ENCODE measurements at regions not wholly inside any gene's neighbourhood (a gene's known extent, or its start where the extent isn't known, plus 50 kb on each side); places are given as distances from the start of the nearest gene placed in this dataset.

DNA sequence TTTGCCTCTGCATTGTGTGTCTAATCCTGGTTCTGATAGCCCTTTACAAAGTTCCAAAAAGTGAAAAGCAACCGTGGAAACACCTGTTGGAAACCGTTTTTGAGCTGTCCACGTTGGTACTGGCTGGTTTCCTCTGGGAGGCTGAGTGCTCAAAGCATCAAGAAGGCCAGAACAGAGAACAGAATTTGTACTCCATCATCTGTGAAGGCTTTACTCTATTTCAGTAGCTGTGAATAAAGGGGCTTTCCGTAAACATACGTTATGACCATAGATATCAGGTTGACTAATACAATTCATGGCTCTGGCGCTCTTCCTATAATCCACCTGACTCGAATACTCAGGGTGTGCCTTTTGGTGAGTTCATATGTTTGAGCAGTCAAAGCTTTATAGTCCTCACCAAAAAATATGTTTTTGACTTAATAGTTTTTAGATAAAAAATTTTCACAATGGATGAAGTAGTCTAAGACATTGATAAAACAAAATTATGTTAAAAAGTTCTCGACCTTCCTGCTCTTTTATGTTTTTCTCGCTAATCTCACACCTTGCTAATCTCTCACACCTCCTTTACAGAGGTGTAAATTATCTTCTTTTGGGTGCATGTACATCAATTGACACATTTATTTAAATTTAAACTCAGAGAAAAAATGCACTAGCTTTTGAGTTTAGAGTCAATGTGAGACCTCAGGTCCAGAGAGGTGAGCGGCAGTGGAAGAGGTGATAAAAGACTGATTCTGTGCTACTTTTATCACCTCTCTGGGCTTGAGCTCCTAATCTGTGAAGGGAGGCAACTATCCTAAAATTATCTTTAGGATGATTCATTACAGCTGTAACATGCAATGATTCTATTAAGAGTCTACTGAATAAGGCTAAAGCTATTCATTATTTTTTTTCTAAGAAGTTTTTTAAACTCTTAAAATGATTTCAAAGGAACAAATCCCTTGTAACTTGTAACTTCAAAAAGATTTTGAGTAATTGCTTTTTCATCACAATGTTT lies 65.3 kb downstream of the CXCR4 start:
- Histone ChIP-seq H3K4me1 (peaks cover 0 to 20% (median 8%) of the 10 kb centered on the region in 10 experiments; a peak in 13 of 20 replicates), H4K20me1 (no peaks in the 10 kb centered on the region), H3K9me3 (replicated peaks in 1 of 11) (peaks cover 0 to 5% (median 0%) of the 10 kb centered on the region in 11 experiments; a peak in 3 of 22 replicates), H3K36me3 (no peaks in the 10 kb centered on the region), H3K4me3 (no peak overlapping the region), H3K4me2 (peak overlapping the region in 8 of 11 experiments; percentile 8 to 67 (median 37); a peak in 13 of 22 replicates), H3K27me3 (no peaks in the 10 kb centered on the region), H3K27ac (no peak overlapping the region), H3K9ac (no peak overlapping the region)
- TF ChIP-seq Cebpa-rat (IDR thresholded peaks at IDR 0.05): no peak

DNA sequence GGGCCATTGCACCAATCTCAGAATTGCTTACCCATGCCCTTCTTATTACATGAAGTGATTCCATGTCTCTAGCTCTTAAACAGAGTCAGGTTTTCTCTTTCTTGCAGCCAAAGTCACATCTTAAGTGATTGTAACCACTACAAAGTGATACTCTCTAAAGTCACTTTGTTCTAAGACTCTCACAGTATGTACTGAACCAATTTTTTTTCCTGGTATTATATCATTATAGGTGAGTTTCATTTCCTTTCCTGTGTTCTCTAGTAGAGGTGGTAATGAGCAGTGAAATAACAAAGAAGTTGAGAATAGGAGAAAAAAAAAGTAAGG lies 66.3 kb upstream of the DARS1 start:
- H3K4me2 ChIP-seq: peak overlapping the region in 5 of 11 experiments; percentile 29 to 67 (median 53); a peak in 9 of 22 replicates

DNA sequence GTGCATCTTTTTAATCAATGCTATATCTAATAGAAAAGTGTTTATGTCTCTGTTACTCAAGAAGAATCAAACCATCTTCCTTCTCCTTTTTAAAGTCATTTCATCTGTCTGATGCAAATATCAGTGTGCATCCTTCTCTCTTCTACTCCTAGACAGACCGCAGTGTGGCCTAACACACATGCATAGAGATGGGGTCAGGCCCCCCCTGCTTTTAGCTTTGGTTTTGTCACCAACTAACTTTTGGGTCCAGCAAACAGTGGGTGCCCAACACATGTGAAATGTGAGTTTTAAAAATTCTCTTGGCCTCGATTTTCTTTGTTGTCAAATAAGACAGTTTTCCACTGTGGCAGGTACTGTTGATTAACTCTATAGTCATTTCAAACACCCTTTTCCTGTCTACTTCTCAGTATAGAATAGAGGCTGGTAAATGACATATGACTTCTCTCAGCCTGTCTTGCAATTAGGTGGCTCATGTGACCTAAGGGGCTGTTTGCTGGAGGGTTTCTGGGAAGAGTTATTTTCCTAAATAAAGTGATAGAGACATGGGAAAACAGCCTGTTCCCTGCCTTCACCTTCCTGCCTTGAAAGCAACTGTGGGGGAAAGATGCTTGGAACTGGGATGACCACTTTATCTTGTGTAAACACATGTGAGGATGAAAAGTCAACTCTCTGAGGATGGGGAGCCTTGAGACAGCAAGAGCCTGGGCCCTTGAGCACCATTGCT lies 65.7 kb upstream of the DARS1 start:
- H3K4me2 ChIP-seq: peak overlapping the region in 1 of 11 experiments; percentile 67; a peak in 2 of 22 replicates
- peaks cover 0 to 30% (median 17%) of the 10 kb centered on the region in 10 experiments; a peak in 13 of 20 replicates for H3K4me1 ChIP-seq
- peaks cover 0 to 5% (median 0%) of the 10 kb centered on the region in 11 experiments; a peak in 3 of 22 replicates for H3K9me3 ChIP-seq (replicated peaks in 1 of 11)
- no peak for TF ChIP-seq Cebpa-rat (IDR thresholded peaks at IDR 0.05)
- H3K36me3 ChIP-seq: no peaks in the 10 kb centered on the region
- no peaks in the 10 kb centered on the region for H4K20me1 ChIP-seq
- no peaks in the 10 kb centered on the region for H3K27me3 ChIP-seq
- no peak overlapping the region for H3K4me3 ChIP-seq
- H3K9ac ChIP-seq: no peak overlapping the region
- no peak overlapping the region for H3K27ac ChIP-seq

More for the DNA sequence above, 66.3 kb upstream of the DARS1 start:
- Histone ChIP-seq H3K27ac (no peak overlapping the region), H3K9ac (no peak overlapping the region), H4K20me1 (no peaks in the 10 kb centered on the region), H3K4me1 (peaks cover 0 to 25% (median 13%) of the 10 kb centered on the region in 10 experiments; a peak in 13 of 20 replicates), H3K9me3 (replicated peaks in 1 of 11) (peaks cover 0 to 5% (median 0%) of the 10 kb centered on the region in 11 experiments; a peak in 3 of 22 replicates), H3K27me3 (no peaks in the 10 kb centered on the region), H3K4me3 (no peak overlapping the region), H3K36me3 (no peaks in the 10 kb centered on the region)
- no peak for TF ChIP-seq Cebpa-rat (IDR thresholded peaks at IDR 0.05)

GRCh38 chr2:136049991-136050920 lies 64.8 kb upstream of the DARS1 start:
- Histone ChIP-seq H4K20me1 (no peaks in the 10 kb centered on the region), H3K27ac (no peak overlapping the region), H3K4me1 (peaks cover 0 to 32% (median 15%) of the 10 kb centered on the region in 10 experiments; a peak in 13 of 20 replicates), H3K9ac (no peak overlapping the region), H3K4me3 (no peak overlapping the region), H3K27me3 (no peaks in the 10 kb centered on the region), H3K9me3 (replicated peaks in 1 of 11) (peaks cover 0 to 5% (median 0%) of the 10 kb centered on the region in 11 experiments; a peak in 2 of 22 replicates), H3K36me3 (no peaks in the 10 kb centered on the region), H3K4me2 (no peak overlapping the region)
- TF ChIP-seq Cebpa-rat (IDR thresholded peaks at IDR 0.05): no peak

GRCh38 chr2:136049011-136049742 lies 63.8 kb upstream of the DARS1 start:
- H3K9me3 ChIP-seq (replicated peaks in 1 of 11): 0 out of 22 replicates have a peak, but pooled peaks cover 0 to 5% (median 0%) of the 10 kb centered on the region in 11 experiments
- H3K27me3 ChIP-seq: no peaks in the 10 kb centered on the region
- H3K36me3 ChIP-seq: no peaks in the 10 kb centered on the region
- no peak overlapping the region for H3K9ac ChIP-seq
- H3K4me1 ChIP-seq: peaks cover 0 to 32% (median 15%) of the 10 kb centered on the region in 10 experiments; a peak in 13 of 20 replicates
- H3K27ac ChIP-seq: no peak overlapping the region
- H3K4me2 ChIP-seq: no peak overlapping the region
- no peak for TF ChIP-seq Cebpa-rat (IDR thresholded peaks at IDR 0.05)
- H3K4me3 ChIP-seq: no peak overlapping the region
- H4K20me1 ChIP-seq: no peaks in the 10 kb centered on the region

DNA sequence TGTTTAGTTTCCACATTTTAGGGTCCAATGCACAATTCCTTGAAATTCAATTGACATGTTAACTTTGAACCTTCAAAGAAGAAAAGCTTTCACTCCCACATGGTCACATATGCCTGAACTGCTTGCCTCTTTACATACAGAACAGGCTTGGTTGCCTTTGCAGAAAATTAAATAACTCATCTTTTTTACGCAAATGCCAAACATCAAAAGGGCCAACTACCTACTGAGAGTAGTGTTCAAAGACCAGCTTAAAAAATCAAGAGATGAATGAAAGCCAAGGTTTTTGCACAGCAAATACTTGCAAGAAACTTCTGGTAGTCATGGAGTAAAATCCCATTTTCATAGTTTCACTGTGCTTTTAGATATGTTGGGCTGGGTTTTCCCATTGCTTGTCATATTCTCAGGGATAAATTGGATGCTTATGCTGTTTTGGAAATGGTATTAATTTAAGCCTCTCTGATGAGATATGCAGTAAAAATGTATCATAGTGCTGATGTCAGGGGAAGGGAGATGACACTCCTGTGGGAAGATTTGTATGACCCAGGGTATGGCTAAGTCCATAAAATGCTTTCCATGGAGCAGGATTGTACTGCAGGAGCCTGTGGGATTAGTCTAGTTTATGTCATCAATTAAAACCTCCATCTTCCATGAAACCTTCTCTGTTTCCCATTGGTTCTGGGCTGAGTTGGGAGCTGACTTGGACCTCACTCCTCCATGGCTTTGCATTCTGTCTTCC lies 60.6 kb upstream of the DARS1 start:
- TF ChIP-seq Cebpa-rat (IDR thresholded peaks at IDR 0.05): no peak
- Histone ChIP-seq H3K4me3 (no peak overlapping the region), H3K36me3 (no peaks in the 10 kb centered on the region), H4K20me1 (no peaks in the 10 kb centered on the region), H3K27ac (no peak overlapping the region; a peak in 1 of 22 replicates), H3K4me2 (peak overlapping the region in 8 of 11 experiments; percentile 13 to 65 (median 42); a peak in 15 of 22 replicates), H3K4me1 (peaks cover 0 to 14% (median 9%) of the 10 kb centered on the region in 10 experiments; a peak in 12 of 20 replicates), H3K27me3 (no peaks in the 10 kb centered on the region), H3K9ac (no peak overlapping the region), H3K9me3 (replicated peaks in 1 of 11) (0 out of 22 replicates have a peak, but pooled peaks cover 0 to 5% (median 0%) of the 10 kb centered on the region in 11 experiments)

DNA sequence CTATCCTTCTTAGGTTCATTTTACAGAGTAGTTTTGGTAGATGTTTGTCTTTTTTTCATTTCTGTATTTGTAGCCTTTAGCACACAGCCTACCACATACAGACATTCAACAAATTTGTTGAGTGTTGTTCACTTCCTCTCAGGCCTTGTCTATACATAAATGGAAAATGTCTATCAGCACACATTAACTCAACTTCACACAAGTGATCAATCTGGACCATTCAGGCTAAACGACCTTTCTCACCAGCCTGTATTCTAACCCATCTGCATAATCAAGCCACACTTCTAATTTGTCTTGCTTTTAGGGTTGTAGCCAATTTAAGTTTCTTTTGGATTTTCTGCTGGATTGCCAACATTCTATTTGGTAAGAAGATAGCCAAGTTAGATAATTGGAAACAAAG lies 59.9 kb upstream of the DARS1 start:
- H3K4me3 ChIP-seq: no peak overlapping the region
- H3K9ac ChIP-seq: no peak overlapping the region
- H4K20me1 ChIP-seq: no peaks in the 10 kb centered on the region
- H3K27ac ChIP-seq: no peak overlapping the region
- H3K4me1 ChIP-seq: peaks cover 0 to 14% (median 9%) of the 10 kb centered on the region in 10 experiments; a peak in 12 of 20 replicates
- H3K9me3 ChIP-seq (replicated peaks in 1 of 11): 0 out of 22 replicates have a peak, but pooled peaks cover 0 to 5% (median 0%) of the 10 kb centered on the region in 11 experiments
- no peak for TF ChIP-seq Cebpa-rat (IDR thresholded peaks at IDR 0.05)
- no peak overlapping the region for H3K4me2 ChIP-seq
- no peaks in the 10 kb centered on the region for H3K36me3 ChIP-seq
- no peaks in the 10 kb centered on the region for H3K27me3 ChIP-seq
